ENCODE measurements at regions not wholly inside any gene's neighbourhood (a gene's known extent, or its start where the extent isn't known, plus 50 kb on each side); places are given as distances from the start of the nearest gene placed in this dataset.

DNA sequence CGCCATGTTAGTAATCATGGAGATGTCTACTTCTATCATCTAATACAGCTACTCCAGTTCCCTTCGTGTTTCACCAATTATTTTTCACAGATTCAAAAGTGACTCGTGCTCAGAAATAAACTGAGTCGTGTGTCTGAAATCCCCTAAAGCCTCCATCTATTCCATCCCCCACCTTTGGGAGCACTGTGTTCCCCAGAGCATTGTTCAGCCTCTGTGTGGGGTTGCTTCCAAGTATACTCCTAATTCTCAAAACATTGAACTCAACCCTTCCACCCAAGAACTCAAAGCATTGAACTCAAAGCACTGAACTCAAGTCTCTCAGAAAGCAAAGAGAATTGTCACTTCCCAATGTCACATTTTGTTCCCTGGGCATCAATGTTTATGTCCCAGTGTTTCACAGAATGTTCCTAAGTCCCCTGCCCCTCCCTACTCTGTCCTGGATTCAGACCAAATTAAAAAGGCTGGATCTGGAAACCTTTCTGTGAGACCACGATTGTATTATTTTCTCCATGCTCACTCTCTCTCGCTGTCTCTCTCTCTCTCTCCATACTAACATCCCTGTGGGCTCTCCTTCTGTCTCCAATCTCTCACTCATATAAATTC lies 138.5 kb upstream of the QRFPR start:
- no peak for DNase-seq

DNA sequence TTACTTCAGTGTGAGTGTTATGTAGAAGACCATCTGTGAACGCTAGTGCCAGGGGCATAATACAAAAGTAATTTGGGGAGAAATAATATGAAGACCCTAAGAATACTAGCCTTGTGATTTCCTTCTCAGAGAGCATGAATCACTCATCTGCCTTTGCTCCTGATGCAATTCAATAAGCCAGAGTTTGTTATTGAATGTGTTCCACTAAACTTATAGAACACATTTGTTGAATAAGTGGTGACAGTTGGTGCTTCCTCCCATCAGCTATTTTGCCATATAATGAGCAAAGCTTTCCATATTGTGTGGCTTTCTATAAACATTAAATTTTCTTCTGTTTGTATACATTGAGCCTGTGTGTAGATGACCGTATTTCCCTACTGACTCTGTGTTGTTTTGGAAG lies 136.4 kb upstream of the QRFPR start:
- no peak for DNase-seq

DNA sequence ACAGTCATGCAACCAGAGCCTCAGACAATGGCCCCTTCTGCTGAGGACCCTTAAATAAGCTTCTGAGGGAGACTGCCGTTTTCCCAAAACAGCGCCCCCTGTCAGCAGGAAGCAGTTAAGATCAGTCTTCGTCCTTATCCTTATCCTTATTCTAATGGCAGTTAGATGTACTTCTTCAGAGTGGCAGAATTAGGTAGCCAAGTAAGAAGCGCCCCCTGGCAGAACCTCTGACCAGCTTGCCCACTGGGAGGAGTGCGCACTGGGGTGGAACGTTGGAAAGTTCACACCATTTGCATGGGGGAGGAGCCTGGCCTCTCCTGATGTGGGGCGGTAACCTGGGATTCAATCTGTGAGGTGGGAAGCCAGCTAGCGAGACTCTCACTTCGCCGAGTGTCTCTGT lies 133.6 kb upstream of the QRFPR start:
- DNase-seq = no peak

DNA sequence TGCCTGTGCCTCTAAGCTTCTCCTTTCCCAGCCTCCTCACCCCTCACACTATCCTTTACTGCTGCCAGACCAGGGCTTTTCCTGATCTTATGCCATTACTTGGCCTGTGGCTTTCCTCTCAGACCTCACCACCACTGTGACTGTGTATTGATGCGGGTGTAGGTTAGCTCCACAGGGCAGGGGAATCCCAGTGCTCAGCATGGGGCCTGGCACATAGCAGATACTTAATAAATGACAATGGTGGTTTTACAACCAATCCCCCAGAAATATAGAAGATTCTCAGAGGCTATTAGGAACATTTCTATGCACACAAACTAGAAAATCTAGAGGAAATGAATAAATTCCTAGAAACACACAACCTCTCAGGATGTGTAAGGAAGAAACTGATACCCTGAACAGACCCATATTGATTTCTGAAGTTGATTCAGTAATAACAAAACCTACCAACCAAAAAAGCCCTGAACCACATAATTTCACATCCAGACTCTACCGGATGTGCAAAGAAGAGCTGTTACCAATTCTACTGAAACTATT lies 129.6 kb upstream of the QRFPR start:
- no peak for DNase-seq

DNA sequence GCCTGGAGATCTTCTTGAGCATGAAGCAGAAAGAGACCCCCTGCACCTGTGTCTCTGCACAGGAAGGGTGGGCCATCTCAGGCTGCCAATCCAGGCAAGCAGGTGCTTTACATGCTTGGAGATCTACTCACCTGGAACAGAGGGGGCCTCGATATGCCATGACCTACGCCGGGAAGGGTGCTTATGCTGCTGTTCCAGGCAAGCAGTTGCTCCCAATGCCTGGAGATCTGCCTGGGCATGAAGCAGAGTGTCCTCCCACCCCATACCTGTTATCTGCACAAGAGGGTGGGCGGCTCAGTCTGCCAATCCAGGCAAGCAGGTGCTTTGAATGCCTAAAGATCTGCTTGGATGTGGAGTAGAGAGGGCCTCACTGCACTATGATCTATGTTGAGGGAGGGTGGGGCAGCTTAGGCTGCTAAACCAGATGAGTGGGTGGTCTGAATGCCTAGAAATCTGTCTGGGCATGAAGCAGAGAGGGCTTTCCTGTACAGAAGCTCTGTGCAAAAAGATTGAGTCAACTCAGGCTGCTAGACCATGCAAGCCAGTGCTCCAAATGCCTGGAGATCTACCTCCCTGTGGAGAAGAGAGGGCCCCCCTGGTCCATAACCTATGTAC lies 104.5 kb upstream of the QRFPR start:
- no peak for DNase-seq

DNA sequence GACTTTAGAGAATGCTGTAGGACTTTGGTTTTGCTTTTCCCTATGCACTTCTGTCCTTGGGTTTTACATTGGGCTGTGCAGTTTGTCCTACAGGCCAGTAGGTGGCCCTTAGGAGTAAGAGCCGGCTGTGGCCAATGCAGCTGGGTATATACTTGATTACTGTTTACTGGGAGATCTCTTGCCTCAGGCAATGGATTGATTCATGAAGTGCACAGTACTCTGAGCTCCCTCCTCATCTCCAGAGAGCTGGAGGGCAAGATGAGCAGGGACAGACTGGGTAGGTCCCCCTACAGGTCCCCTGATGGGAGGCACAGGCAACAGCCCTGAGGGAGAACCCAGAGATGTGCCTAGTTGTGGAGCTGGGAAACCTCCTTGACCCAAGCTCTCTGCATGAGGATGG lies 103.8 kb upstream of the QRFPR start:
- peak; percentile 72 for DNase-seq

DNA sequence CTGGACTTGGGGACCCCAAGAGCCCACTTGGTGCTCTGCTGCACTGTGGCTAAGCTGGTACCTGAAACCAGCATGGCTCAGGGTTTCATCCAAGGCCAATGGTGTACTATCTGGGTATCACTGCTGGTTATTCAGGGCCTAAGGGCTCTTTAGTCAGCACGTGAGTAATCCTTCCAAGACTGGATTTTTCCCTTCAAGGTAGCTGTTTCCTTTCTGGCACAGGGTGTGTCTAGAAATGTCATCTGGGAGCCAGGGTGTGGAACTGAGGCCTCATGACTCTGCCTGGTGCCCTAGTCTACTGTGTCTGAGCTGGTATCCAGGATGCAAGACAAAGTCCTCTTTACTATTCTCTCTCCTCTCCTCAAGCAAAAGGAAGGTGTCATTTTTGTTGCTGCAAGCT lies 99.0 kb upstream of the QRFPR start:
- DNase-seq = no peak

DNA sequence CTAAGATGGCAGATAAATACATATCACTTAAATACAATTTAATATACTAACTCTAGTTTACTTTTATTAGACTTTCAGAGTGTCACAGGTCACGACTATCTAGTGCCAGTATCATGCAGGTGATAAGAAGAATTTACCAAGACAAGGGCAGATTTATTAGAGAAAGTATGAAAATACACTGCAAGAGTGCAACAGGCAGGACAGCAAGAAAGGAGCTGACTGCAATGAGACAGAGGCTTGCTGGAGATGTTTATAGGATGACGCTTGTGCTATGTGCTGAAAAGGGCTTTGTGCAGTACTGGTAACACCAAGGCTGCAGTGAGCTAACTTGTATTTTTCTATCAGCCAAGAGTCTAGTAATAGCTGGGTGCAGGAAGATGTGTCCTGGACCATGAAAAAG lies 96.7 kb upstream of the QRFPR start:
- DNase-seq = no peak

DNA sequence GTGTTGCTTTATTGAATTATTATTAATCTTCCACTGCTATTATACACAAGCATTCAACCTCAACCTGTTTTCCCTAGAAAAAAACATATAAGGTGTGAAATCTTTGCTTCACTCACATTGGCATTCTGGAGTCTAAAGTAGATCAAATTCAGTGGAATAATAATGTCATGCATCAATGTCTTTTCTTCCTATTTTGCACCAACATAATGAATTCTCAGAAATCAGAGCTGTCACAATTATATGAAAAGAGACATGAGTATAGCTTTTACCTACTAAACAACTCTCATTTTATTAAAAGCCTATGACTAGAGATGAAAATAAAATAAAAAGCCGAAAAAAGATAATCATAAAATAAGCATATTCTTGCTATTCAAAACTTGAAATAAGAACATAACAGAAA lies 96.3 kb upstream of the QRFPR start:
- no peak for DNase-seq

DNA sequence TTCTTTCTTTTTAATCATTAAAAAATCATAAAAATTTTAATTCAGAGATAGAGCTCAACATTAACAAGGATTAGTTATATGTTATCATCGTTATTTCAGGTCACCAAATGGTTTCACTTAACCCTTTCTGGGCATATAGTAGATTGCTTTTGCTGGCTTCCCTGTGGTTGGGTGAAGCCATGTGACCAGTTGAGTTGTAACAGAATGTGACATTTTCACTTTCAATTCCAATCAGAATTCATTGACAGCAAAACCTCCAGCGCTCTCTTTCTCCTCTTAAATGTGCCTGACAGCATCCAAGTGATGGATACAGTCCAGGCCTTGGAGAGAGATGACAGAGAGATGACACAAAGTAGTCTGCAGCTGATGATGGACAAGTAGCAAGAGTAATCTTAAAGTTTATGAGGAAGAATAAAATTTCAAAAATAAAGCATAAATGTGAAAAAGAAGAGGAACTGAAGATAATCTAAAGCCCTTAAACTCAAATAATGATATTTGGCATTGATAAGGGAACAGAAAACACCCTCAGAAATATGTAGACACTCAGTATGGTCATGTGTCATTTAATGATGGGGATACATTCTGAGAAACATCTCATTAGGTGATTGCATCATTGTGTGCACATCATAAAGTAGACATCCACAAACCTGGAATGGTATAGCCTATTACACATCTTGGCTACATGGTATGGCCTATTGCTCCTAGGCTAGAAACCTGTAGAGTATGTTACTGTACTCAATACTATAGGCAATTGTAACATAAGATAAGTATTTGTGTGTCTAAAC lies 92.3 kb upstream of the QRFPR start:
- DNase-seq = no peak

DNA sequence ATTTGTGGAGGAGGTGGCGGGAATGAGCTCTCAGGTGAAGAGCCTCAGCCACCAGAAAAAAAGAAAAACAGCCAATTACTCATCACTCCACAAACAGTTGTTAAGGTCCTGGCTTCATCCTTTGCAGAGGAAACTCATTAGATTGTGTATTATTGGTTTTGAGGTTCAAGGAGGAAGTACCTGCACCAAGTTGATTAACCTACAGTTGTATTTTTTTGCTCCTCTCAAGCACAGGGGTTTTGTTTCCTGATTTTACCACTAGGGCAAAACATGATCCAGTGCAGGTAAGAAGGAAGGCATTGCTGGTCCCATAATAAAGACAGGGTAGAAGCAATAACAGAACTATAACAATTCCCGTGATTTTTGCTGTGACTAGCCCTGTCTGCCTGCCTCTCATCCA lies 84.0 kb upstream of the QRFPR start:
- DNase-seq = peak; percentile 50

DNA sequence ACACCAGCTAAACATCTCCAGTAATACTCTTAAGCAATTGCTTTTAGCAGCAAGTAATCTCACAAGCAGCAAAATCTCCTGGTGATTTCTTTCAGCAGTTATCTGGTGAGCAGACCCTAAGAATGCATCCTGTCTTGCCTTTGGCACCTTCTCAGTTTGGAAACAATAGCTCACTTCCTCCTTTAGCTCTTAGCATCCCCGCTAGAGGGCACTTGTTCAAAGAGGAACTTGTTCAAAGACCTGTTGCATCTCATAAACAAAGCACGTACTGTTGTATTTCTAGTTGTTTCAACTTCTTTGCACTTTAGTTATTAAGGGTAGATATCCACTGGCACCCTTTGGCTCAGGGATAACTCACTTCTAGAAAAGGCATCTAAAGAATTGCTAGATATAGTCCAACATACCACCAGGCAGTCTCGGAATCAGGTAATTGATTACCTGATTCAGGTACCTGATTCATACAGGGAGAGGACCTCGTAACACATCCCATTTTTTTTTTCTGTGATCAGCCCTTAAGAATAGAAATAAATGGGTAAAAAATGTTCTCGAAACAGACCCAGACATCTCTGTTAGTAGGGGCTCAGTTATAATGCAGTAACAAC lies 81.9 kb upstream of the QRFPR start:
- DNase-seq = peak; percentile 82

DNA sequence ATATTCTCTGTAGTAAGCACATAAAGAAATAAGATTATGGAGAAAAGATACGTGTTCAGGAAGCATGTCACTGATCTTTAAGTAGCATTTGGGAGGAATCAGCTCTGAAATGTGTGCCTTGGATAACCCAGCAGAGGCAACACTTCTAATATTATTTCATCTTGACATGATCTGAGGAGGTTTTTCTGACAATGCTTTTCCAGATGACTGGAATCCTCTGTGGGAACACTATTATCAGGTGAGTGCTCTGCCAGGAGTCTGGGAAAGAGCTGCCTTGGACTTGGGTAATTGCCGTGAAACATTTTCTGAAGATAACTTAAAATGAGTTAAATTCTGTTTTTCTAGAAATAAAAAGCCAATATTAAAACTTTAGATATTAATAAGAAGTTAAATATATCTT lies 78.2 kb upstream of the QRFPR start:
- DNase-seq = no peak

DNA sequence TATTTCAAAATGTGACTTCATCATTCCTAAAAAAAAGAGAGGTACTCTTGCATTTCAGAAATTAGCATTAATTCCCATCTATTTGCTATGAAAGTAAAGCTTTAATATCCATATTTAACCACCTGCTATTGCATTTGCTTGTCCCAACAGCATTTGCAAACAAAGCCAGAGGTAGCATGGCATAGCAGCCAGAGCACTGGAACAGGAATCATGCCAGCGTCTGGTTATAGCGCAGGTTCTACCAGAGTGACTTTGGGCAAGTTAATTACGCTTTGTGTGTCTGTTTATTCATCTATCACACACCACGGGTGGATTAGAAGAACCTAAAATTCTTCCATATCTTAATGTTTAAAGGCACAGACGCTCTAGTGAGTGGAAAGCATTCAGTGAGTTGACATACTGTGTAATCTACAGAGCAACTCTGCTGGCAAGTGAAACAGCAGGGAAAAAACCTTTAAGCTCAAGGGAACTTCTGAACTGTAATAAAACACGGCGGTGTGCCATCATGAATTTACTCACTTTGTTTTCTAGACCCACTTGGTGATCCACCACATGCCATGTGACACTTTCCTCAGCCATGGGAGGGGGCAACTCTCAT lies 76.6 kb upstream of the QRFPR start:
- DNase-seq = peak; percentile 28

DNA sequence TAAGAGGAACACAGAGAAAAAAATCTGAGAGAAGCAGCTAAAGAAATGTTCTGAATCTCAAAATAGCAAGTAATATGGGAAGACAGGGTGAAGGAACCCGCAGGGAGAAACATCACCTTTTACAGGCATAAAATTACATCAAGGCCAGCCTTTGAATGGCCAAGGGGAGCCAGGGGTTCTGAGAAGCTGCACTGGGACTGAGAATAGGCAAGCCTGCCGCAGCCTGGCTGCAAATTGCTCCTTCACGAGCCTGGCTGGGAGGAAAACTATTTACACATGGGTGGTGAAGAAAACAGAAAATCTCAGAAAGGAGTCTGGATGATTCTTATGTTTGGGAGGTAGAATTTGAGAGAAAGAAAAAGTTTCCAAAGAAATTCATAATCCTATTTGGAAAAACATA lies 74.5 kb upstream of the QRFPR start:
- DNase-seq = no peak

DNA sequence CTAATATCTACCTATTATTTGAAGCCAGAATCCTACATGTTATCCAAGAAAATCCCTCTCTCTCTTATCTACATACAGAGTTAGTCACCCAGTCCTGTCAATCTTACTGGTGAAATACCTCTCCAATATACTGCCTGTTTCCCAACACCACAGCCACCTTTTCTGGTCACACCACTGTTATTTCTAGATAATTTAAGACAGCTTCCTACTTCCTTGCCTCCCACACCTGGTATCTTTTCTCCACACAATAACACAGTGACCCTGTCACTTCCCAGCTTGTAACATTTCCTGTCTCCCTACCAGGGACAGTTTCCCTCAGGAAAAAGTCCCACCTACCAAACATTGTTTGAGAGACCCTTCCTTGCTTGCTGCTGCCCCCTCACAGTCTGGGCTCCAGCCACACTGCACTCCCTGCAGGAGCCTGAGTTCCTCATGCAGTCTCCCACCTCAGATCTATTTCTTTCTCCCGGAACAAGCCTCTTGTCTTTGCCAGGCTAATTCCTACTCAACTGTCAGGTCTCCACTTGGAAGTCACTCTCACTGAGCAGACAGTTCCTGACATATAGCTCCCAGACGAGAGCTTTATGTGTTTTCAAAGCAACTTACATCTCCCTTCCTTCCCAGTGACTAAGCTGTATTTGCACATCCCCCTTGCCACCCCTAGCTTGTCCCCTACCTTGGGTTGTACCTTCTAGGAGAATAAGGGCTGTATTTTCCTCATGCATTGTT lies 73.6 kb upstream of the QRFPR start:
- DNase-seq = no peak

DNA sequence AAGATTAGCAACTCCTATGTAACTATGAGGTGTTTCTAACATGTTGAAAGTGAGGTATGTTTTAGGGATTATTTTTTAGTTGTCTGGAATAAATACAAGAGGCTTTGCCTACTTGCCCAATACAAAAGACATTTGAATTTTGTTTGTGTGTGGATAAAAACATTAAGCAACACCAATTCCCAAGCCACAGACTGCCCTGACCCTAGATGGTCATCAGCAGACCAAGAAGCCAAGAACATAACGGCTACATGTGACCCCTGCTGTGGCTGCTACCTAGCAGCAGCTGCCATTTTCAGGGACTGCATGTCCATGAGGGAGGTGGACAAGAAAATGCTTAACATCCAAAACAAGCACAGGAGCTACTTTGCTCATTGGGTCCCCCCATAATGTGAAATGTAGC lies 70.5 kb upstream of the QRFPR start:
- no peak for DNase-seq

DNA sequence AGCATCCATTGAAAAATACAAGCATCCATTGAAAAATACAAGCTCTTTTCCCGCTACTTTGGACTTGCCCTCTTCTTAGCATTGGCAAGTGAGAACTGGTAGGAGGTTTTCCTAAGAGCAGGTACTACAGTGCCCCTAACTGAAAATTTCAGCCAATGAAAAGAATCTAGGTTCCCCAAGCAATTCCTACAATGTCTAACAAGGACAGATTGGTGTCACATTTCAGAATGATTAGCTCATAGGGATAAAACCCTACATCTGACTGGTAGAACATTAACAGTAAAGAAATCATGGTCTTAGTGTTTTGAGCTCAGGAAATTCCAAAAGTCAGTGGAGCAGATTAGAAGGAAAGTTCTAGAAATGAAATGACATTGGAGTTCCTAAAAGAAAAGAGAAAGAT lies 68.6 kb upstream of the QRFPR start:
- DNase-seq = peak; percentile 27

DNA sequence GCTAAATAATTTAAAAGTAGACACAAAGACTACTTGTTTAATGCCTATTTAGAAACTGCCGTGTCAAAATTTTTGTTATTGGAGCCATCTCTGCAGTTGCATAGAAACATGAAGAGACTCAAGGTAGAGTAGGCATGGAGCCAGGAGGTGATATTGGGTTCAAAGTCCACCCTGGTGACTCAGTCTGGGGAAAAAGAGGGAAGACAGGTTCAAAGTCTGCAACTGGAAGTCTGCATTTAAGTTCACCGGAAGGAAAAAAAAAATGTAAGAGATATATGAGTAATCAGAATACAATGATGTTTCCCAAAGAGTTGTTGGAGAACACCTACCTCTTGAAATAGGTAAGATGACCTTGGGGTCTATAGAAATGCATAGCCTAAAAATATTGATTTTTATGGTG lies 67.4 kb upstream of the QRFPR start:
- peak; percentile 93 for DNase-seq

DNA sequence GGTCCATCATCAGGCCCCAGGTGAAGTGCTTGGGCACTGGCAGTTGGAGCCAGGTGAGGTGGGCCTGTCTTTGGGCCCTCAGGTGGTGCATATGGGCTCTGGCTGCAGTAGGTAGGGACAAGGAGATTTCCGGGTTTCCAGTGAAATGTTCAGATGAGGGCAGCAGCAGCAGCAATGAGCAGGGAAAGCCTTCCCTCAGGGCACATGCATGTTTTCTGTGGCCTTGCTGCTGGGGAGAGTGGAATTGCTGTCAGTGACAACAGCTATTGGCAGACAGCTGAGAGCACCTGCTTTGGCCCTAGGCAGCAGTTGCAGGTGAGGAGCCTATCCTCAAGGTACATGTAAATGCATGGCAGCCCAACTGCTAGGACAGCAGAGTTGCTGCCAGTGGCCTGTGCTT lies 58.9 kb upstream of the QRFPR start:
- no peak for DNase-seq
